ENCODE measurements at regions not wholly inside any gene's neighbourhood (a gene's known extent, or its start where the extent isn't known, plus 50 kb on each side); places are given as distances from the start of the nearest gene placed in this dataset.
"Not testable (repeated sequence)": the region's sequence is repeated elsewhere in the genome, so short reads cannot be mapped to it uniquely, and the experiment has no call there.

- DNase-seq = no peak
These were observed 412.3 kb upstream of the TBL1XR1 start for GRCh38 chr3:177609613-177610012.

- no peak for DNase-seq
These were observed 413.0 kb upstream of the TBL1XR1 start for GRCh38 chr3:177610262-177610661.

GRCh38 chr3:177610686-177611633 lies 413.7 kb upstream of the TBL1XR1 start:
- no peak for DNase-seq

- DNase-seq = no peak
These were observed 414.6 kb upstream of the TBL1XR1 start for GRCh38 chr3:177611752-177612334.

- DNase-seq = no peak
These were observed 416.6 kb upstream of the TBL1XR1 start for GRCh38 chr3:177613901-177614300.

- DNase-seq = no peak
These were observed 417.7 kb upstream of the TBL1XR1 start for GRCh38 chr3:177615015-177615414.

GRCh38 chr3:177618873-177619733 lies 421.8 kb upstream of the TBL1XR1 start:
- no peak for DNase-seq

- DNase-seq = no peak
These were observed 422.8 kb upstream of the TBL1XR1 start for GRCh38 chr3:177620073-177620472.

- DNase-seq = no peak
These were observed 425.2 kb upstream of the TBL1XR1 start for GRCh38 chr3:177622520-177622919.

- DNase-seq = no peak
These were observed 425.8 kb upstream of the TBL1XR1 start for GRCh38 chr3:177622982-177623617.

DNA sequence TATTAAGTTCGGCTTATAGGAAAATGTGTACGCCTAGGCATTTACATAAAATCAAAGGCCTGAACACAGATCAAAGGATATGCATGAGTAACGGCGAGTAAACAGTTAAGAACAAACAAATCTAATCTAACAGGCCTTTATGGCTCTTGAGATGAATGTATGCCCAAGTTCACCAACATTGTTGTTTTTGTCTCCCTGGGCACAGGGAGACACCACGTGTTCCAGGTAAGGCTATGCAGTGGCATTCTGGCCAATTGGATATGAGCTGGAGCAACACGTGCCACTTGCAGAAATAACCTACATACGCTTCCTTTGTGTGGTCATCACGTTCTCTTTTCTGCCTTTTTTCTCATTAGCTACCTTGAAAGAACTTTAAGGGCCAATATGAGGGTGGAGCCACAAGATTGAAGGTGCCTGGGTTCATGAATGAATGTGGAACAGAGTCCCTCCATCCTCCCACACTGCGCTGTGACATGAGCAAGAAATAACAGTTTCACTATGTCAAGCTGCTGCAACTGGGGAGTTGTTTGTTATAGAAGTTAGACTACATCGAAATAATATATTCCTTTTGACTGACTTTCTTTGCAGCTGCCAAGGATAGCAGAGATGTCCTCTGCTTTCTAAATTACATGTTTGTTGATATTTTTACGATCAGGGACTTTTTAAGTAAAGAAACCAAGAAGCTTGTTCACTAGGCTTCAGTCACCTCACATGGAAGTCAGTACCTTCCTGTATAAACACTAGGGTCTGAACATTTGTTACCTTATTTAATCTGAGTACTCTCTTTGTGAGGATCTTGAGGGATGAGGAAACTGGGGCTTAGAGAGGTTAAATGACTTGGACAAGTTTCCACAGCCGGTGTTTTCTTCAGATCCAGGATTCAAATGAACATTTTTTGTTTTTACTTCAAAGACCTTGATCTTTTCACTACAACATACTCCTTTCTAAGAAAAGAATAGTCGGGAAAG lies 427.5 kb upstream of the TBL1XR1 start:
- DNase-seq = no peak

DNA sequence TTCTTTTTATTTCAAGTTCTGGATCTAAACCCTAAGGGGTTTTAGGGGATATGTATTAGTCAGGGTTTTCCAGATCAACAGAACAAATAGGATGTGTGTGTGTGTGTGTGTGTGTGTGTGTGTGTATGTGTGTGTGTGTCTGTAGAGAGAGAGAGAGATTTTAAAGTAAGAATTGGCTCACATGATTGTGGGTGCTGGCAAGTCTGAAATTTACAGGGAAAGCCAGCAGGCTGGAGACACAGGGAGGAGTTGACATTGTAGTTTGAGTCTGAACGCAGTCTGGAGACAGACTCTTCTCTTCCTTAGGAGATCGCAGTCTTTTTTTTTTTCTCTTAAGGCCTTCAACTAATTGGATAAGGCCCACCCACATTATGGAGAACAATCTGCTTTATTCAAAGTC lies 428.8 kb upstream of the TBL1XR1 start:
- no peak for DNase-seq

- not testable (repeated sequence) for DNase-seq
These were observed 430.9 kb upstream of the TBL1XR1 start for GRCh38 chr3:177628095-177628719.

DNA sequence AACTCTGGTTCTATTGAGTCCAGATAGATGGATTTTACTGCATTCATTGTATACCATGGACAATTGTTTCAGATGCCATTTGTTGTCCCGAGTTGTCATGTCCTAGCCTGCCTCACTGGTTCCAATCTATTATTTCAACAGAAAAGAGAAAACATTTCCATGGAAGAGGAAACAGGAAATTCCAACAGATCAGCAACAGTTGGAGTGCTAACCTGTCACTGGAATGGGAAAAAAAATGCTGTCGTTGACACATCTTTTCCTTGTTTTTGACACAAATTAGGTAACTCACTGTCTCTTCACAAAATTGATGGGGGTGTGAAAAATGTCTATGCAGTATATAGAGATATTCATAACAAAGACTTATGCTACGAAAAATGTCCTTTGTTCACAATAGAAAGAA lies 432.0 kb upstream of the TBL1XR1 start:
- no peak for DNase-seq

GRCh38 chr3:177633671-177634207 lies 436.5 kb upstream of the TBL1XR1 start:
- DNase-seq = no peak

GRCh38 chr3:177635601-177636106 lies 438.4 kb upstream of the TBL1XR1 start:
- not testable (repeated sequence) for DNase-seq

DNA sequence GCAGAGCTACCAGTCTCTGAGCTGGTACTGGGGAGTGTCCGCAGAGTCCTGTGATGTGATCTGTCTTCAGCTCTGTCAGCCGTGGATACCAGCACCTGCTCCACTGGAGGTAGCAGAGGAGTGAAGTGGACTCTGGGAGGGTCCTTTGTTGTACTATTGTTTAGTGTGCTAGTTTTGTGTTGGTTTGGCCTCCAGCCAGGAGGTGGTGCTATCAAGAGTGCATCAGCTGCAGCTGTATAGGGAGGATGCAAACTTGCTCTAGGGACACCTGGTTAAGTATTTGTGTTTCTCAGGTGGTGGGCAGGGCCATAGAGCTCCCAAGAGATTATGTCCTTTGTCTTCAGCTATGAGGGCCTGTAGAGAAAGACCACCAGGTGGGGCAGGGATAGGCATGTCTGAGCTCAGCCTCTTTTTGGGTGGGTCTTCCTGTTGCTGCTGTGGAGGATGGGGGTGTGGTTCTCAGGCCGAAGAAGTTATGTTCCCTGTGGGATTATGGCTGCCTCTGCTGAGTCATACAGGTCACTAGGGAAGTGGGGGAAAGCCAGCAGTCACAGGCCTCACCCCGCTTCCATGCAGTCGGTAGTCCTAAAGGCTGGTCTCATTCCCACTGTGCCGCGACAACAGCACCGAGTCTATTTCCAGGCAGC lies 443.2 kb upstream of the TBL1XR1 start:
- DNase-seq = no peak

DNA sequence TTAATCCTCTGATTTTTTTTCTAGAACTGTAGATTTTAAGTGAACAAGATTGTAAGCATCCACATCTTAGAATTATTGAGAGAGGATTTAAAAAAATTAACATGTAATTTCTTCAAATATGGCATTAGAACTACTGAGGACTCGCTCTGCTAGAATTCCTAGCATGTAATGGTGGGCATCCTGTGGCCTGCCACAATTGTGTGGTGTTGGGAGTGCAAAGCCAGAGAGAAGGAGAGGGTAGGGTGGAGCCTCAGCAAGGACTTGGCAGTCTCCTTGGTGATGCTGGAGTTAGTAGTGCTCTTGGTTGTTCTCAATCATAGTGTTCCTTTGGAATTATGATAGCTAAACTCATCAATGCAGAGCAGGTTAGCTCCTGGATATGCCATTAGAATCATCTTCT lies 443.9 kb upstream of the TBL1XR1 start:
- DNase-seq = no peak

DNA sequence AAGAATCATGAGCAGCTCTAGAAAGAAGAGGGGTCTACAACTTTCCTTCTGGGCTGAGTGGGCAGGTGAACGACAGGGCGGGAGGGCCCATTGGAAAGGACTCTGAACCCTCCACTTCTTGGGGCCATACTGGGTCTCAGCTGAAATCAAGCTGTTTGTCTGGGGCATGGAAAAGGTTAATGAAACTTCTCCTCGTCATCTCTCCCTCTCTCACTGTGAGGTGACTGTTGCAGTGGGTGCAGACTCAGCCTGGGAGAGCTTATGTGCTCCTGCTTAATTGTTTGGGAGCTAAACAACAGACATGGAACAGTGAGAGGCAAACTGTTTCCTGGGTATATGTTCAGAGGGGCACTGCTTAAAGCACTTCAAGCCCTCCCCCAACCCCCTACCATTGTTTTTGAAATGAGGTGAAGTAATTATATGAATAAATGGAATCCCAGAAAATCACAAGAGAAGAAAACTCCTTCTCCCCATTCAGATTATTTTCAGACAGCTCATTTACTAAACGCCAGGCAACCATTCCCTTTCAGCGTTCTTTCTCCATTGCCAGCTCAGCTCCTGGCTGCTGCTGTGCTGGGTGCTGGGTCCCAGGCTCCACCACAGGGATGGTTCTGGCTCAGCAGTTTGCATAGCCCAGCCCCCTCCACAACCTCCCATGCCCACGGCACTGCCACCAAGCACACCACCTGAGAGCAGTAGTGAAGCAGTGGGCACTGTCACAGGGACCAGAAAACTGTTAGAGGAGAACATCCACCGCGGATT lies 444.9 kb upstream of the TBL1XR1 start:
- no peak for DNase-seq

GRCh38 chr3:177642804-177643125 lies 445.5 kb upstream of the TBL1XR1 start:
- no peak for DNase-seq

Data from NK-92 treated with Interleukin-12 subunit alpha and Interleukin-12 subunit beta, amount 100 ng/mL, for 24 hours (cell line).